HG03095 (cell line): ENCODE measurements at regions not wholly inside any gene's neighbourhood (a gene's known extent, or its start where the extent isn't known, plus 50 kb on each side); places are given as distances from the start of the nearest gene placed in this dataset.
A peak's percentile ranks its signal among the peaks of the same experiment; 100 is the strongest.
"Not testable (repeated sequence)": the region's sequence is repeated elsewhere in the genome, so short reads cannot be mapped to it uniquely, and the experiment has no call there.

Experiments used
- ATAC-seq: cut with Tn5 transposase; IDR thresholded peaks from one replicate; pipeline ENCODE4 v1.9.1; 2021; ENCODE audit warnings: moderate library complexity; ENCODE audit not compliant: unreplicated experiment

DNA sequence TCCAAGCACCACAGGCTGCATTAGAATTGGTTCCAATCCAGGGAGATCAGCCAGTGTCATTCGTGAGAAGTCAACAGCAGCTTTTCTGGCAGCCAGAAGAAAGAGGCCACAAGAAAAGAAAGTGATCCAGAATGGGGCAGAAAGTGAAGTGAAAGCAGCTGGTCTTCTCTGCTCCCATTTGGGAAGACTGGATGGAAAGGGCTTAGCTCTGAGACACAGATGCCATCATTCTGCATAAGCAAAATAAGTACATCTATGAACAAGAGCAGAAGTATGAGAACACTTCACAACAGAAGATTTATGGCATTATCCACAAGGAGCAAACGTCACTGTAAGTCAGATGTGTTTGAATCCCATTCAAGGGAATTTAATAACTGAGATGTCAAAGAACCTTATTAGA, 326.5 kb upstream of the ESRRG start:
- no peak for ATAC-seq

DNA sequence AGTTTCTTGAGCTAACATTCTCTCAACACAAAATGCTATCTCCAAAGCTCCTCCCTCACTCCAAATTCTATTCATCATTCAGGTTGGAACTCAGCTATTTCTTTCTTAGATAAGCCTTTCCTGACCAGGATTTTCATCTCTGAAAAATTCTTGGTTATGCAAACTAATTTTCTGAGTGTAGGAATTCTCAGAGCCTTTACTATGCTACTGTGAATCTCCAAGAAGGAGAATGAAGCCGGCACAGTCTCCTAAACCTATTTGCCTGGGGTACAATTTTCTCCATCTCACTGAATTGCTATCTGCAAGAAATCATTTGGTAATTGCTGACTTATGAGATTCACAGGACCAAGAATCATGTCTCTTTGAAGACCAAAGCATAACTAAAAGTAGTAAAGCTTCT, 325.9 kb upstream of the ESRRG start:
- ATAC-seq: no peak

DNA sequence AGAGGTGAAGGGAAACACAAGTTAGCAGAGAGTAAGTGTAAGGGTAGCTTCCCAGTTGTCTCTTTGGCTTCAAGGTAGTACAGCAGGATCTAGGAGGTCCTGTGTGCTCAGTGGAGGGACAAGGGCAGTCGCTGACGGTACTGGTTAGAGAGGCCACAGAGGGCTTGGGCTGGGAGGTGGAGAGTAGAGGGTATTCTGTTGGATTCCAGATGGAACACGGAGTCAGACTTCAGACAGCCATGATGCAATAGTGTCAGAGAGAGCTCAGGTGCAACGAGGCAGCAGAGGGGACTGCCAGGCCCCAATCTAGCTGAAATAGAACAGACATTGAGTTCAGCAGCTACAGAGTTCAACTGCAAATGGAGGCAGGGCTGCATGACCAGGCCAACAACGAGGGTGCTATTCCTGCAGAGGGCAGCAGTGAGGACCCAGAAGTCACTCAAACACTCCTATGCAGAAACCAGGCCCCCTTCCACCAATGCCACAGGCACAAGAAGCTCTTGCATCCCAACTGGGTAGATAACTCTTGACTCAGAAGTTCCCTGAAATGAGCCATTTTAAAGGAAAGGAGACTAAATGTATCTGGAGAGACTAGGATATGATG, 325.0 kb upstream of the ESRRG start:
- no peak for ATAC-seq

DNA sequence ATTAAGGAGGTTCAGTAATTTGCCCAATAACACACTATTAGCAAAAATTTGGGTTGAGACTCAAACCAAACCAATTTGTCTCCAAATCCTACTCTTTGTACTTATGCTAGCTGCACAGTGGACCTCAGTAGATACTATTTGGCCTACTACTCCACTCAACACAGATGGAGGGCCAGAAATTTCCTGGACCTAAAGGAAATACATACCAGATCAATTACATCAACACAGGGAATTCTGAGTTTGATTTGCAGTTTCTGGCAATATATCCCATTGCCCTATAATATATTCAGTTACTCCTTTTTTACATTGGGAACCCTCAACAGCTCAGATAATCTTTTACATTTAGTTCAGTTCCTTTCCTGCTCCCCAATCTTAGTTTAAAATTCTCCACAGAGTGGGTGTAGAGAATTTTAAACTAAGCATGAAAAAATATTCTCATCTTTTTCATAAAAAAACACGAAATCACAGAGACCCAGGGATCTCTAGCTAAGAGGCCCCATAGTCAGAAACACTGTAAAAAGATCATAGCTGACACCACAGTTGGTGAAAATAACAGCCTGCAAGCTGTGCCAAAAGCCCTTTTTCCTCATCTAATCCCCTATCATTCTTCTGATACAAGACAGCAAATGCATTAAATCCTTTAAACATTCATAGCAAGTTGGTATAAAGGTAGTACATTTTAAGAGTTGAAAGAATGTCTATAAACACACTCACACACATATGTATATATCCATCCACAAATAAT, 317.7 kb upstream of the ESRRG start:
- no peak for ATAC-seq

DNA sequence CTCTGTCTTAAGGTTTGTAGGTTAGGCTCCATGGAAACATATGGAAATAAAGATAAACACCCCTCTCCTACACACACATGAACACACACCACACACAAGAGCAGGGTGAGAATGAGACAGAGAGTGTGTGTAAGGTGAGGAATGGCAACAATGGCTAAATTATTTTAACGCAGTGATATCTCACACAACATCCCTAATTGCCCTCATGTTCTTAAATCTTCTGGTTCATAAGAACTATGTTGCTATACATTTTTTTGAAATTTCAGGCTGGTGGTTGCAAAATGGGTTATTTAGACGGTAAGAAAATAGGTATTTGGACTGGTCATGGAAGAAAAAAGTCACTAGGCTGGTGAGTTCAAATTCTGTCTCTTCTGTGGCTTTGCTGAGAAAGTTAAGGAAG, 316.7 kb upstream of the ESRRG start:
- no peak for ATAC-seq

DNA sequence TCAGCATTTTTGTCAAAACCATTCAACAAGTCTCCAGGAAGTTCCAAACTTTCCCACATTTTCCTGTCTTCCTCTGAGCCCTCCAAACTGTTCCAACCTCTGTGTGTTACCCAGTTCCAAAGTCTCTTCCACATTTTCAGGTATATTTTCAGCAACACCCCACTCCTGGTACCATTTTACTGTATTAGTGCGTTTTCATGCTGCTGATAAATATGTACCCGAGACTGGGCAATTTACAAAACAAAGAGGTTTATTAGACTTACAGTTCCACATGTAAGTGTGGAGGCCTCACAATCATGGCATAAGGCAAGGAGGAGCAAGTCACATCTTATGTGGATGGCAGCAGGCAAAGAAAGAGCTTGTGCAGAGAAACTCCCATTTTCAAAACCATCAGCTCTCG, 315.9 kb upstream of the ESRRG start:
- not testable (repeated sequence) for ATAC-seq

DNA sequence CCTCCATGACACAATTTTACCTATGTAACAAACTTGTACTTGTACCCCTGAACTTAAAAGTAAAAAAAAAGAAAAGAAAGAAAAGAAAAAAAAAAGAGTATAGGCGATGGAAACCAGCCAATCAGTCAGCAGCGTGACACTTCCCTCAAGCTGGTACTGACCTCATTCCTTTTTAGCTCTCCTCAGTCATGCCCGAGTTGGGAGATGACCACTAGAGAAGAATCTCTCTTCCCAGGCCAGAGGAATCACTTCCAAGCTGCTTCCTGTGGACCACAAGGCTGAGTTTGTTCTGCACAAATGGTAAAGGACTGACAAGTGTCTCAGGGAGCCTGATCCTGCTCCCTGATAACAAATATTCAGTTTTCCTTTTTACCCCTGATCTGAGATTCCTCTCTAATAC, 313.5 kb upstream of the ESRRG start:
- no peak for ATAC-seq

DNA sequence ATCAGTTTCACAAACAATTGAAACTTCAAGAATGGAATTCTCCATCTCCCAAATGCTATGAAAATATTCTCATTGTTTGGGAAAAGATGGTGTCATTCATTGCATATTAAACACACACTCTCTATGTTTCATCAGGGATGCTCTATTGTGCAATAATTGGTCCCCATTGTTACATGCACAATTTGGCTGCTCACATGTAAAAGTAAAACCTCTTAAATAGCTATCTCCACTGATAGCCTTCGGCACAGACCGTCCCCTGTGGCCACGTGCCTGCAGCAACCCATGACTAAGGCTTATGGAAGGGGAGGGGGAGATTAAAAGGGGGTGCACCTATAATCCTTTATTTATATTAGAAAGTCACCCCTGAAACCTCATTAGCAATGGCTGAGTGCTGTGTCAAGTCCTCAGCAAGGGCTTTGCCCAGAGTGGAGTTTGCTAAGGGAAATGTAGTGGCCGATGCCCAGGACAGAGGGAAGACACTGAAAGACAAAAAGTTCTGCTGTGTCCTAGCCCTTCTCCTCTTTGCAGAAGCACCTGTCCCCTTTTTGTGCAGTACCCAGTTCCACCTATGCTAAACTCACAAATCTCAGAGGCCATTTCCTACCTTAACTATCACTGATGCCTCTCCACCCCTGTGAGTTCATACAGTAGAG, 309.6 kb upstream of the ESRRG start:
- no peak for ATAC-seq

DNA sequence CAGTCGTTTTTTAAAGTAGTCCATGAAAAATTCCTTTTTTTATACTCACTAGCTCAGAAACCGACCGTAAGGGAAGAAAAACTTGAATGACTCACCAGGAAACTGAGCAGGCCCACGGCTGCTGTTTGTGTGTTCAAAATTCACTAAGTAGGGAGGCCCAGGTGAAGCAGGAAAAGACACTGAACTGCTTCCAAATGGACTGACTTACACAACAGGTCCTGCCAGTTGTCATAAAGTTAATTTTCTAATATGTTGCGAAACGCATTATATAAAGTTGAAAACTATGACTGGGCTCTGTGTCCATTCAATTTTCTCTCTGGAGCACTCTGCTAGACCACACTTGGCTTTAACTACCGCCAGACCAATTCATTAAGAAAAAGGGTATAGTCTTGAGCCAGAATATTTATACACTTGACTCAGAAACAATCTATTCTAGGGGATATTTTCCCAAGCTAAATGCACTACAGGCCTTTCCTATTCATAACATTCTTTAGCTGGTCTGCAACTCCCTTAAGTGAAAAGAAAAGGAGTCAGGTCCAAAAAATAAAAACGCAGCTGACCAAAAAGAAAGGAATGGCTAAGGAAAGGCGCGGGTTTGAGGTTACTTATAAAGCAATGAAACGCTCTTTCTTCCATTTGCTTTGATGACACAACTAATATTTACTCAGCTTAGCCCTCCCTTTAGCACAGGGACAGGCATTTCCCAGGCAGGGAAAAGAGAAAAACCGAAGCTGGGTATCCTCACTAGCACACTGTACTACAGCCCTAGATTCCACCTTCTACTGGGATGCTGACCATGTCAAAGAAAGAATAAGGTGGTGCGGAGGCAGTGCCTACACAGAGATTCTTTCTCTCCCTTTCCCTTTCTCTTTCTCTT, 306.3 kb upstream of the ESRRG start:
- no peak for ATAC-seq

DNA sequence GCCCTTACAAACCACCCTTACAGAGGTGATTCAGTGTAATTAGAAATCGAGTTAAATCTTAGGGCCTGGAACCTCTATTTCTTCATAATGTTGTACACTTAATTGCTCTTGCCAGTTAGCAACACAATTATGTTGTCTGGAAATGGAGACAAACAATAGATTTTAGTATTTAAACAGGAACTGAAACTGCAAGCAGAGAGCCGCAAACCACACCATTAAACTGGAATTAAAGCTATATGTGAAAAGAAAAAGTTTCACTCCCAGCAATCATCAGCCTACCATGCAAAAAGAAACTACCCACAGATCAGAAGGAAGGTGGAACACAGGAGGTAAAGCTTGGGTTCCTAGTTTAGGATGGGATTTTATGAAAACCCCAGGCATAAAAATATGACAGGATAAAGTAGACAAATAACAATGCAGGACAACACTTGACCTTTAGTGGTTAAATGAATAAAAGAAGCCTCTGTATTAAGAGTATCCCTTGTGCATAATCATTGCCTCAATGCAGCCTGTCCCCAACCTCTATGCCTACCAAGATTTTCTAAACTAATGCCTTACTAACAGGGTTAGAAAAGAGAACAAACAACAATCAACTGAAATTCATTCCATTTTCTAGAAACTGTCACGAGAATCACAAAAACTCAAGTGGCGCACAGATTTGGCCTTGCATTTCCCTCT, 304.3 kb upstream of the ESRRG start:
- peak; percentile 97 for ATAC-seq

DNA sequence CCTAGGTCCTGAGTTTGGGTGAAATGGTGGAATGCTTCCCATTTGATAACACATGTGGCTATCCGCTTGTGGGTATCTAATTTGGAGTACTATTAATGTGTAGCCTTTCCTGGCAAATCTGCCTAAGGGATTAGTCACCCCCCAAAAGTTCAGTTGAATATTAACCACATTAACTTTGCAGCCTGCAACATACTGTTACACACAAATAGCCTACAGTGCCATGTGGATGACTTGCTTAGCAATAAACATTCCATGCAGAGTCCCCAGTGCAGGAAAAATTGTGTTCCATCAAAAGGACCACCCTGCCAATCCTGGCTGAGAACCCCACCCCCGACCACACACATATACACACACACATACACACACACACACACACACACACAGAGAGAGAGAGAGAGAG, 303.3 kb upstream of the ESRRG start:
- no peak for ATAC-seq

DNA sequence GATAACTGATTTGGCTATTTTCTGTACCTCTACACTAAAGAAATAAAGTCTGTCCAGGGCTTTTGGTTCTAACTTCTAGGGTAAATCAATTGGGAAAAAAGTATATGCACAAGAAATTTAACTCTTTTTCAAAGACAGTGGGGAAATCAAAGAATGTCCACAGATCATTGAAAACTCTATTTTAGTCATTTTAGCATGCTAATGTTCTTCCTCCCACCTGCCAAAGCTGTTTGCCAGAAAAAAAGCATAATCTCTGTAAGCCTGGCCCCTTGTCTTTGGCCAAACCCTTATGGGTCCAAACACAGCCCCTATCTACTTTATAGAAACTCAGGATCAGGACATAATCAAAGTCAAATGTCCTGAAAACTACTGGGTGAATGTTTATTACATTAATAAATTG, 302.2 kb upstream of the ESRRG start:
- no peak for ATAC-seq

DNA sequence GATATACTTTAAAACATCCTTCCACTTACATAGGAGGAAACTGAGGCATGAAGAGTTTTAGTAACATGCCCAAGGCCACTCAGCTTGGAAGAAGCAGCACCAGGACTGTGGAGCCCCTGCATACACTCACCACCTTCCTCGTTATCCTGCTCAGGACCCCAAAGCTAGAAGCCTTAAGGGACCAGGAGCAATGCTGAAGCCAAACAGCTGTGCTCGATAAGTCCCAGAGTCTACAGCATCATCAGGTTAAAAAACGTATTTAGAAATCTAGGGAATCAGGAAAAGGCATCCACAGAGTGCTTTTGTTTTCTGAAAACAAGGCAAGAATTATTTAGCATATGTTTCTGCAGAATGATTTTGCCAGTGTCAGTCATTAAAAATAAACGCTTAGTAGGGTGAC, 301.7 kb upstream of the ESRRG start:
- no peak for ATAC-seq

DNA sequence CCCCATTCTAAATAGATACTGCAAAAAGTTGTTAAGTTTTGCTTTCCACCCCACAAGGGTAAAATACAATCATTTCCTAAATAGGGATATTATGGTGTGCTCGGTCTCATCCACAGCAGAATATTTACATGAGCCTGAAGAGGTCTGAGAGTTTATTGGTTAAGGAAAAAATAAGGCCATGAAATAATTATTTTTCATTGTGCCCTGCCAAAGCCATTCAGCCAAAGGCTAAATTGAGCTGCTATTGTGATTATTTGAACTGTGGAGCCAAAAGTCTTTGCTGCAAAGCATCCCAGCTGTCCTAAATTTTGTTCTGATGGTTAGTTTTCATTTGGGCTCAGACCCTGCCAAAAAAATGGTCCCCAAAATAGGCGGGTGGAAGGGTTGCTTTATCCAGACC, 298.7 kb upstream of the ESRRG start:
- ATAC-seq: no peak

DNA sequence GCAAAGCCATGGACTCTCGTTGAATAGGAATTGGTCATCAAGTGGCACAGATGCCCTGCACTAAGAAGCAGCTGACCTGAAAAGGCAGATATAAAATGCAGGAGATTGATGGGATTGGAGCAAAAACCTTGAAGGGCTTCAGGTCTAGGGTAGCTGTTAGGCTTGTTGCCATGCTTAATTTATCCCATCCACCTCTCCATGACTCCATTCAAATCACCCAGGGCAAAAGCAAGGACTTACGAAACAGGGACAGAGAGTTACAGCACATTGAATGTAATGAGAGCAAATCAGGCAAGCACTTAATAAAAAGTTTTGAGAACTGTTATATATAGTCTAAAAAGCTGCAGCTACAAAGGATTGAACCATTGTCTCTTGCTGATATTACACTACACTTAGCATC, 298.2 kb upstream of the ESRRG start:
- ATAC-seq: no peak

DNA sequence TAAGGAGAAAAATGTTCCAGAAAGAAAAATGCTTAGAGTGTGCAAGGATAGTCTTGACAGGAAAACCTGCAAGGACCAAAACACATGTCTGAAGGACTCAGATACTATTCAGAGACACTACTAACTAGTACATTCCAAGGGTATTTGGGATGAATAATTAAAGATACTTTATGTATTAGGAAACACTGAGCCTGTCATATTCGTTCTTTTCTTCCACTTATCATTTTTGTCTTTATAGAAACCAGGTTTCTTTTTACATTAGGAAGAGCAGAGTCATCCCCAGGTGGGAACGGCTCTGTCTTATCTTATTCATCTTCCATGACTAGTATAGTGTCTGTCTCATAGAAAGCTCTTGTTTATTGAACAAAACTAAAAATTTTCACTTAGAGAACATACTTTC, 296.2 kb upstream of the ESRRG start:
- no peak for ATAC-seq

DNA sequence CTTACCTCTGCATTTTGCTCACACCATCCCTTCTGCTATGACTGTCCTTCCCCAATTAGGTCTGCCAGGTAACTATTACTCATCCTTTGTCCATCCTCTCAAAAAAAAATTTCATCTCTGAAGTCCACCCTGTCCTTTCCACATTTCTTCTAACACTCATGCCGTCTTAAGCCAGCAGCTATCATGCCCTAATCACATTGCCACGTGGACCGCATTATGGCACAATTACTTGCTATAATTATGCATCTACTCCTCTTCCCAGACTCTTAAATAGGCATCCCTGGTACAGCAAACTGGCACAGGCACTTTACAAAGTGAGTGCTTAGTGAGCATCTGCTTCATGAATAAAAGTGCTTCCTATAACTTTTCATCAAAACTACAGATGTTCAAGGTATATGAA, 295.4 kb upstream of the ESRRG start:
- no peak for ATAC-seq

DNA sequence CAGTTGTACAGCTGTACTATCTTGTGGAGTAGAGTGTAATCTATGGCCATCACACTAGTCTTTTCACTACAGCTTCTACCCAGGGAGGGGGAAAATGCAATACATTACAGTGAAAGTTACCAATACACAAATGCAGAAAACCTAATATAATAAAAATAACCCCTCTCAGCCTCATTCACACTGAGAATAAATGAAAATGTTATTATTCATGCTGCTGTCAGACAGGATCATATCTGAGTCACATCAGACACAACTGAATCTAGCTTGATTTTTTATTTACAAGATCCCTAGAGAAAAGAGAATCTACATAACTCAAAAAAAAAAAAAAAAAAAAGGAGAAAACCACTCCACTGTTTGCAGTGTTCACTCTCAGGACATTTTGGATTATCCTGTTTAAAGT, 293.9 kb upstream of the ESRRG start:
- no peak for ATAC-seq

DNA sequence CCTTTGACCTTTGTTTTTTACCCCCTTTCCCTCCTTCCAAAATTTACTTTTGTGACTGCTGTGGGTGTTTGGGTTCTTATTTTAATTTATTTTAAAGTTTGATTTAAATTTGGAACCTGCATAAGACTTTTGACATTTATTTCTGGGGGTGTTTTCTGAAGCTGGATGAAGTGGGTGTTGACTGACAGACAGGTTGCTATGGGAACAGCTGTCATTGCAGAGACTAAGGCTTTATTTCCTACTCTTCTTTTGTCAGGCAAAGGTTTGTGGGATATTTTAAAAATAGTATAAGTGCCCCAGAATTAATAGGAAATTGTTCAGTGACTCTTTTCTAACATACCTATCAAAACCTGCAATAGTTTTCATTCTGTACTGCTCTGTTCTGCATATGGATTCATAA, 290.8 kb upstream of the ESRRG start:
- ATAC-seq: no peak

DNA sequence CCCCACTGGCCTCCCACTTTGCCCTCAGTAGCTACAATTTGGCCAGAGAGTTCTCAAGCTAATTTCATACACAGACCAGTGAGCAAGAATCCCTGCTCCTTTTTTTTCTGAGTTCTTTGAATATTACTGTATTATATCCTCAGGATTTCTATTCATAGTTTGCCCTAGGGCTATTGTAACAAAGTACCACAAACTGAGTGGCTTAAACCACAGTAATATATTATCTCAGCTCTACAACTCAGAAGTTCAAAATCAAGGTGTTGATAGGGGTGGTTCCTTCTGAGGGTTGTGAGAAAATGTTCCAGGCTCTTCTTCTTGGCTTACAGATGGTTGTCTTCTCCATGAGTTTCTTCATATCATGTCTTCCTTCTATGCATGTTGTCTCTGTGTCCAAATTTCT, 289.4 kb upstream of the ESRRG start:
- no peak for ATAC-seq

DNA sequence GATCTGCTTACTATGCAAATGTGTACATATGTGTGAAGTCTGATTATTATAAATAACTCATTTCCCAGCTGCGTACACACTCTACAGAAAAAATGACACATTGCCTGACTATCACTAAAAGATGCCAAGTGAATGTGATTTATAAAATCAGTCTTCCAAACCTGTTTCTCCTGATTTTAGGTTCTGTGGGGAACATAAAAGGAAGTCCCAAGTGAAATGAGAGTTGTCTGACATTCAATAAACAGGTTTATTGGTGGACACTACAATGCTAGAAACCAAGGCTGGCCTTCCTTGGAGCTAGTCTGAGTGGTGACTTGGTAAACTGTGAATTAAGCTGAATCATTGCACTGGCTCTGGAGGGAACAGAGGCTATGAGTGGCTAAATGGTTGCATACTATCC, 287.9 kb upstream of the ESRRG start:
- no peak for ATAC-seq
